Stimulated activated naive CD4-positive, alpha-beta T cell (primary cell): ENCODE measurements at regions not wholly inside any gene's neighbourhood (a gene's known extent, or its start where the extent isn't known, plus 50 kb on each side); places are given as distances from the start of the nearest gene placed in this dataset.
A peak's percentile ranks its signal among the peaks of the same experiment; 100 is the strongest.

Source experiments
- DNase-seq, 6 experiments: peaks; one replicate each; lab custom pipeline; 2025; lab: John Stamatoyannopoulos, UW

GRCh38 chr10:3987143-3987974 is 202.3 kb upstream of the KLF6 start:
- no peak for DNase-seq

- DNase-seq = no peak
Observed at GRCh38 chr10:3986493-3987142, 201.6 kb upstream of the KLF6 start.

GRCh38 chr10:3982746-3983442 is 197.9 kb upstream of the KLF6 start:
- no peak for DNase-seq

GRCh38 chr10:3981300-3981699 is 196.3 kb upstream of the KLF6 start:
- DNase-seq = no peak

- no peak for DNase-seq
Observed at GRCh38 chr10:3980660-3981059, 195.7 kb upstream of the KLF6 start.

- DNase-seq = no peak
Observed at GRCh38 chr10:3980144-3980543, 195.1 kb upstream of the KLF6 start.

GRCh38 chr10:3978761-3979160 is 193.8 kb upstream of the KLF6 start:
- DNase-seq = no peak

- no peak for DNase-seq
Observed at GRCh38 chr10:3978174-3978573, 193.2 kb upstream of the KLF6 start.

GRCh38 chr10:3977761-3978160 is 192.8 kb upstream of the KLF6 start:
- no peak for DNase-seq

- DNase-seq = peak in 1 of 6 experiments; percentile 2
Observed at GRCh38 chr10:3976718-3977117, 191.7 kb upstream of the KLF6 start.

- DNase-seq = no peak
Observed at GRCh38 chr10:3976171-3976570, 191.2 kb upstream of the KLF6 start.

GRCh38 chr10:3975016-3975415 is 190.0 kb upstream of the KLF6 start:
- no peak for DNase-seq

- peak in 3 of 6 experiments; percentile 22 to 39 (median 29) for DNase-seq
Observed at GRCh38 chr10:3972460-3973301, 187.7 kb upstream of the KLF6 start.

- no peak for DNase-seq
Observed at GRCh38 chr10:3971713-3972112, 186.7 kb upstream of the KLF6 start.

GRCh38 chr10:3969876-3970666 is 185.1 kb upstream of the KLF6 start:
- DNase-seq = no peak

GRCh38 chr10:3968727-3969126 is 183.7 kb upstream of the KLF6 start:
- no peak for DNase-seq

GRCh38 chr10:3964516-3964915 is 179.5 kb upstream of the KLF6 start:
- no peak for DNase-seq

GRCh38 chr10:3963191-3963673 is 178.2 kb upstream of the KLF6 start:
- no peak for DNase-seq

- DNase-seq = peak in 3 of 6 experiments; percentile 13 to 42 (median 27)
Observed at GRCh38 chr10:3961082-3961481, 176.1 kb upstream of the KLF6 start.

- no peak for DNase-seq
Observed at GRCh38 chr10:3960496-3960895, 175.5 kb upstream of the KLF6 start.
